ENCODE measurements at regions not wholly inside any gene's neighbourhood (a gene's known extent, or its start where the extent isn't known, plus 50 kb on each side); places are given as distances from the start of the nearest gene placed in this dataset.

GRCh38 chr5:2570586-2570985, 180.9 kb downstream of the IRX2 start:
- ATAC-seq = no peak
- Histone ChIP-seq H3K9ac (ENCODE audit: low read length) (no peak overlapping the region), H3K9me2 (ENCODE audit: insufficient read depth) (no peaks in the 10 kb centered on the region), H3K79me2 (ENCODE audit: insufficient read depth, low read length) (no peaks in the 10 kb centered on the region), H3K4me1 (ENCODE audit: control insufficient read depth in 1 of 2, insufficient read depth in 2 of 2, low read length in 2 of 2) (no peaks in the 10 kb centered on the region), H3K9me3 (ENCODE audit: control insufficient read depth in 1 of 2, insufficient read depth in 1 of 2, low read depth in 1 of 2, low read length in 2 of 2) (peaks cover 11 to 30% of the 10 kb centered on the region in 2 experiments; a peak in 3 of 4 replicates), H3K4me3 (replicated peaks in 1 of 2; ENCODE audit: low read depth in 1 of 2, low read length in 2 of 2) (no peak overlapping the region), H3K27ac (ENCODE audit: low read depth, low read length) (no peak overlapping the region), H3K4me2 (ENCODE audit: low read length) (no peak overlapping the region), H4K20me1 (ENCODE audit: insufficient read depth) (no peaks in the 10 kb centered on the region), H2AFZ (ENCODE audit: low read depth, low read length, poor library complexity, severe bottlenecking) (no peak overlapping the region), H3K27me3 (ENCODE audit: insufficient read depth, low read length) (no peaks in the 10 kb centered on the region), H3K36me3 (ENCODE audit: control insufficient read depth in 1 of 2, insufficient read depth in 2 of 2, low read length in 2 of 2) (no peaks in the 10 kb centered on the region)
- ChIA-PET RAD21 (ENCODE audit: low non-redundant PET in 1 of 2, low total read pairs in 2 of 2, uncharacterized antibody in 2 of 2, unreplicated experiment in 2 of 2) (no interaction called here), POLR2A (no interaction called here), CTCF (no interaction called here)
- intact Hi-C loops (cut with micrococcal nuclease) = no loop called here
- BruUV-seq (replicated peaks) = no TSS peak
- DNase-seq (ENCODE audit: low read depth, low spot score) = no peak
- TF ChIP-seq, protein P1, sequence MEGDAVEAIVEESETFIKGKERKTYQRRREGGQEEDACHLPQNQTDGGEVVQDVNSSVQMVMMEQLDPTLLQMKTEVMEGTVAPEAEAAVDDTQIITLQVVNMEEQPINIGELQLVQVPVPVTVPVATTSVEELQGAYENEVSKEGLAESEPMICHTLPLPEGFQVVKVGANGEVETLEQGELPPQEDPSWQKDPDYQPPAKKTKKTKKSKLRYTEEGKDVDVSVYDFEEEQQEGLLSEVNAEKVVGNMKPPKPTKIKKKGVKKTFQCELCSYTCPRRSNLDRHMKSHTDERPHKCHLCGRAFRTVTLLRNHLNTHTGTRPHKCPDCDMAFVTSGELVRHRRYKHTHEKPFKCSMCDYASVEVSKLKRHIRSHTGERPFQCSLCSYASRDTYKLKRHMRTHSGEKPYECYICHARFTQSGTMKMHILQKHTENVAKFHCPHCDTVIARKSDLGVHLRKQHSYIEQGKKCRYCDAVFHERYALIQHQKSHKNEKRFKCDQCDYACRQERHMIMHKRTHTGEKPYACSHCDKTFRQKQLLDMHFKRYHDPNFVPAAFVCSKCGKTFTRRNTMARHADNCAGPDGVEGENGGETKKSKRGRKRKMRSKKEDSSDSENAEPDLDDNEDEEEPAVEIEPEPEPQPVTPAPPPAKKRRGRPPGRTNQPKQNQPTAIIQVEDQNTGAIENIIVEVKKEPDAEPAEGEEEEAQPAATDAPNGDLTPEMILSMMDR (IDR thresholded peaks at IDR 0.05 in 2 of 3, conservative IDR thresholded peaks at IDR 0.05 in 1 of 3; ENCODE audit: borderline replicate concordance in 1 of 3, insufficient read depth in 1 of 3, low read depth in 2 of 3, low read length in 2 of 3) = no peak
- TF ChIP-seq JUND (IDR thresholded peaks at IDR 0.05) = no peak
- TF ChIP-seq EGR1 (IDR thresholded peaks at IDR 0.05; ENCODE audit: low read depth) = no peak
- TF ChIP-seq FOSL1 (IDR thresholded peaks at IDR 0.05; ENCODE audit: low read depth) = no peak
- TF ChIP-seq, protein P2, sequence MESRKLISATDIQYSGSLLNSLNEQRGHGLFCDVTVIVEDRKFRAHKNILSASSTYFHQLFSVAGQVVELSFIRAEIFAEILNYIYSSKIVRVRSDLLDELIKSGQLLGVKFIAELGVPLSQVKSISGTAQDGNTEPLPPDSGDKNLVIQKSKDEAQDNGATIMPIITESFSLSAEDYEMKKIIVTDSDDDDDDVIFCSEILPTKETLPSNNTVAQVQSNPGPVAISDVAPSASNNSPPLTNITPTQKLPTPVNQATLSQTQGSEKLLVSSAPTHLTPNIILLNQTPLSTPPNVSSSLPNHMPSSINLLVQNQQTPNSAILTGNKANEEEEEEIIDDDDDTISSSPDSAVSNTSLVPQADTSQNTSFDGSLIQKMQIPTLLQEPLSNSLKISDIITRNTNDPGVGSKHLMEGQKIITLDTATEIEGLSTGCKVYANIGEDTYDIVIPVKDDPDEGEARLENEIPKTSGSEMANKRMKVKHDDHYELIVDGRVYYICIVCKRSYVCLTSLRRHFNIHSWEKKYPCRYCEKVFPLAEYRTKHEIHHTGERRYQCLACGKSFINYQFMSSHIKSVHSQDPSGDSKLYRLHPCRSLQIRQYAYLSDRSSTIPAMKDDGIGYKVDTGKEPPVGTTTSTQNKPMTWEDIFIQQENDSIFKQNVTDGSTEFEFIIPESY (IDR thresholded peaks at IDR 0.05; ENCODE audit: extremely low read depth, insufficient replicate concordance, low read length) = no peak
- no peak for TF ChIP-seq ZNF274 (IDR thresholded peaks at IDR 0.05; ENCODE audit: low read depth, low read length)
- TF ChIP-seq SP1 (IDR thresholded peaks at IDR 0.05; ENCODE audit: low read depth) = no peak
- no peak for TF ChIP-seq YY1 (IDR thresholded peaks at IDR 0.05; ENCODE audit: extremely low read depth, insufficient replicate concordance, low read depth, low read length)

Data from HCT116 (cell line).